ENCODE measurements at regions not wholly inside any gene's neighbourhood (a gene's known extent, or its start where the extent isn't known, plus 50 kb on each side); places are given as distances from the start of the nearest gene placed in this dataset.

DNA sequence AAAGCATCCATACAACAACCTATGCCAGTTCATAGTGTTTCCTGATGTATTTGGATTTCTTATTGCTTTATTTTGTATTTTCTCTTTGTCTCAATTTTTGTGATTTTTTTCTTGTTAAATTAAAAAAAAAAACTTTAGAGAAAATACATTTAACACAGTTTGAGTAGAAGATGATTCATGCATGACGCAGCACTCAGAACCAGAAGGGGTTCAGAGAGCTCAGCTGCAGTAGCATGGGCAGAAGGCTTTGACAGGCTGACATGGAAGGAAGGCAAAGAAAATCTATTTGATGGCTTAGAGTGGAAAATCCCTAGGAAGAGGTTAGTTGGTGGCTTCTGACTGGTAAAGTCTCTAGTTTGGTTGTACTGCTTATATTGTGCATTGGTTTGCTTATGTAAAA lies 207.2 kb upstream of the STXBP5 start:
- Histone ChIP-seq H3K4me3 (no peak overlapping the region), H3K4me1 (no peaks in the 10 kb centered on the region), H3K27ac (no peak overlapping the region), H3K36me3 (no peaks in the 10 kb centered on the region), H3K27me3 (no peaks in the 10 kb centered on the region), H3K9me3 (no peaks in the 10 kb centered on the region)
- no peak for DNase-seq
- intact Hi-C loops (cut with DNase I; ENCODE audit: low total_unique reads): no loop called here
- TF ChIP-seq, protein P1, sequence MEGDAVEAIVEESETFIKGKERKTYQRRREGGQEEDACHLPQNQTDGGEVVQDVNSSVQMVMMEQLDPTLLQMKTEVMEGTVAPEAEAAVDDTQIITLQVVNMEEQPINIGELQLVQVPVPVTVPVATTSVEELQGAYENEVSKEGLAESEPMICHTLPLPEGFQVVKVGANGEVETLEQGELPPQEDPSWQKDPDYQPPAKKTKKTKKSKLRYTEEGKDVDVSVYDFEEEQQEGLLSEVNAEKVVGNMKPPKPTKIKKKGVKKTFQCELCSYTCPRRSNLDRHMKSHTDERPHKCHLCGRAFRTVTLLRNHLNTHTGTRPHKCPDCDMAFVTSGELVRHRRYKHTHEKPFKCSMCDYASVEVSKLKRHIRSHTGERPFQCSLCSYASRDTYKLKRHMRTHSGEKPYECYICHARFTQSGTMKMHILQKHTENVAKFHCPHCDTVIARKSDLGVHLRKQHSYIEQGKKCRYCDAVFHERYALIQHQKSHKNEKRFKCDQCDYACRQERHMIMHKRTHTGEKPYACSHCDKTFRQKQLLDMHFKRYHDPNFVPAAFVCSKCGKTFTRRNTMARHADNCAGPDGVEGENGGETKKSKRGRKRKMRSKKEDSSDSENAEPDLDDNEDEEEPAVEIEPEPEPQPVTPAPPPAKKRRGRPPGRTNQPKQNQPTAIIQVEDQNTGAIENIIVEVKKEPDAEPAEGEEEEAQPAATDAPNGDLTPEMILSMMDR (IDR thresholded peaks at IDR 0.05): no peak
- TF ChIP-seq POLR2A (IDR thresholded peaks at IDR 0.05): no peak

- Histone ChIP-seq H3K27me3 (no peaks in the 10 kb centered on the region), H3K36me3 (no peaks in the 10 kb centered on the region), H3K4me1 (no peaks in the 10 kb centered on the region), H3K27ac (no peak overlapping the region), H3K4me3 (no peak overlapping the region), H3K9me3 (no peaks in the 10 kb centered on the region)
- DNase-seq: no peak
- intact Hi-C loops (cut with DNase I; ENCODE audit: low total_unique reads): no loop called here
- TF ChIP-seq, protein P1 (IDR thresholded peaks at IDR 0.05): no peak
- no peak for TF ChIP-seq POLR2A (IDR thresholded peaks at IDR 0.05)
Measured at GRCh38 chr6:146999766-147000165, 204.5 kb upstream of the STXBP5 start.

GRCh38 chr6:147000545-147001488 lies 203.4 kb upstream of the STXBP5 start:
- intact Hi-C loops (cut with DNase I; ENCODE audit: low total_unique reads): no loop called here
- TF ChIP-seq POLR2A (IDR thresholded peaks at IDR 0.05): no peak
- TF ChIP-seq, protein P1 (IDR thresholded peaks at IDR 0.05): no peak
- DNase-seq: no peak
- no peak overlapping the region for H3K27ac ChIP-seq
- H3K9me3 ChIP-seq: no peaks in the 10 kb centered on the region
- H3K4me1 ChIP-seq: no peaks in the 10 kb centered on the region
- H3K36me3 ChIP-seq: no peaks in the 10 kb centered on the region
- no peaks in the 10 kb centered on the region for H3K27me3 ChIP-seq
- H3K4me3 ChIP-seq: no peak overlapping the region

GRCh38 chr6:147001621-147002020 lies 202.6 kb upstream of the STXBP5 start:
- TF ChIP-seq, protein P1 (IDR thresholded peaks at IDR 0.05): no peak
- no peak for DNase-seq
- no peaks in the 10 kb centered on the region for H3K27me3 ChIP-seq
- H3K36me3 ChIP-seq: no peaks in the 10 kb centered on the region
- intact Hi-C loops (cut with DNase I; ENCODE audit: low total_unique reads): no loop called here
- no peak overlapping the region for H3K27ac ChIP-seq
- no peaks in the 10 kb centered on the region for H3K9me3 ChIP-seq
- no peaks in the 10 kb centered on the region for H3K4me1 ChIP-seq
- H3K4me3 ChIP-seq: no peak overlapping the region

GRCh38 chr6:147003186-147003585 lies 201.0 kb upstream of the STXBP5 start:
- Histone ChIP-seq H3K4me1 (no peaks in the 10 kb centered on the region), H3K36me3 (no peaks in the 10 kb centered on the region), H3K9me3 (no peaks in the 10 kb centered on the region), H3K4me3 (no peak overlapping the region), H3K27ac (no peak overlapping the region), H3K27me3 (no peaks in the 10 kb centered on the region)
- TF ChIP-seq POLR2A (IDR thresholded peaks at IDR 0.05): no peak
- TF ChIP-seq, protein P1 (IDR thresholded peaks at IDR 0.05): no peak
- intact Hi-C loops (cut with DNase I; ENCODE audit: low total_unique reads): no loop called here
- no peak for DNase-seq

All from uterus (tissue), 3 donors.